HepG2 (cell line): ENCODE measurements at regions not wholly inside any gene's neighbourhood (a gene's known extent, or its start where the extent isn't known, plus 50 kb on each side); places are given as distances from the start of the nearest gene placed in this dataset.

Experiments
- ATAC-seq: fragments of 200-7000 bp; cut with Tn5 transposase; 3 replicates; pipeline ENCODE4 v1.9.1; 2020; ENCODE audit warnings: mild to moderate bottlenecking, moderate library complexity
- BruUV-seq: library from RNA; stranded (reverse); fragments of 400-500 nt; replicated peaks from 2 replicates; lab custom pipeline; 2021; lab: Mats Ljungman, UMichigan
- CTCF ChIA-PET: fragments of 300-600 bp; formaldehyde crosslinking; extraction: SDS; loops from one replicate; lab custom pipeline; 2021; ENCODE audit warnings: low total read pairs, inconsistent platforms, low intra/inter-chr PET ratio; lab: Yijun Ruan, JAX
- POLR2A ChIA-PET: fragments of 350-600 bp; sonication (Branson Sonifier 250); formaldehyde crosslinking; loops from one replicate; lab custom pipeline; 2020; ENCODE audit warnings: antibody characterized with exemption, inconsistent platforms; lab: Yijun Ruan, JAX
- DNase-seq: peaks from one replicate; pipeline ENCODE4 v3.0.0-alpha.2; 2015; ENCODE audit warnings: low spot score
- FAIRE-seq: peaks from 3 replicates; lab custom pipeline; 2011; peaks lifted over from hg19 to GRCh38; lab: Jason Lieb, UNC
- H2AFZ ChIP-seq: one replicate; pipeline ENCODE4 v1.6.1; 2011; ENCODE audit warnings: low read length, inconsistent platforms
- H3K27ac ChIP-seq: fragments of 300-600 bp; 3 replicates; pipeline ENCODE4 v1.8.0; 2011; ENCODE audit warnings: mixed run types, mild to moderate bottlenecking, mixed read lengths, low read length, inconsistent platforms; ENCODE audit not compliant: insufficient read depth; ENCODE audit errors: extremely low read length
- H3K27me3 ChIP-seq, 2 experiments: fragments of 200-600 bp in 1 of 2; 2 replicates in 1 of 2; 3 replicates in 1 of 2; pipeline versions ENCODE4 v1.6.0 to v1.8.0; 2011; ENCODE audit warnings: low read length in 2 of 2, mild to moderate bottlenecking in 2 of 2, moderate library complexity in 2 of 2, inconsistent platforms in 1 of 2; ENCODE audit not compliant: insufficient read depth in 2 of 2, control insufficient read depth in 1 of 2
- H3K36me3 ChIP-seq, 2 experiments: fragments of 200-600 bp in 1 of 2; replicated peaks in 1 of 2; 2 replicates in 1 of 2; 3 replicates in 1 of 2; pipeline versions ENCODE4 v1.5.1 to v1.8.0; 2011; ENCODE audit warnings: low read length in 2 of 2, inconsistent platforms in 1 of 2; ENCODE audit not compliant: insufficient read depth in 2 of 2, control insufficient read depth in 1 of 2
- H3K4me1 ChIP-seq: 2 replicates; pipeline ENCODE4 v1.5.1; 2012; ENCODE audit warnings: low read length, inconsistent platforms; ENCODE audit not compliant: insufficient read depth
- H3K4me2 ChIP-seq: 2 replicates; pipeline ENCODE4 v1.6.0; 2011; ENCODE audit warnings: low read depth, low read length, inconsistent platforms
- H3K4me3 ChIP-seq, 3 experiments: fragments of 200-600 bp in 1 of 3; sonication (generic), shearing (Covaris generic) in 1 of 3; replicated peaks in 1 of 3; 2 replicates each; pipeline ENCODE4 v1.5.1; 2011 to 2016; ENCODE audit warnings: low read length in 3 of 3, inconsistent platforms in 2 of 3, low read depth in 2 of 3, mild to moderate bottlenecking in 2 of 3, control low read depth in 1 of 3, mixed read lengths in 1 of 3; ENCODE audit not compliant: insufficient read depth in 1 of 3
- H3K79me2 ChIP-seq: one replicate; pipeline ENCODE4 v1.6.1; 2011; ENCODE audit warnings: low read length, inconsistent platforms; ENCODE audit not compliant: insufficient read depth
- H3K9ac ChIP-seq: 2 replicates; pipeline ENCODE4 v1.6.0; 2011; ENCODE audit warnings: mild to moderate bottlenecking, low read depth, low read length, inconsistent platforms; ENCODE audit not compliant: insufficient read depth
- H3K9me3 ChIP-seq: 2 replicates; pipeline ENCODE4 v1.5.1; 2012; ENCODE audit warnings: mild to moderate bottlenecking, low read length
- H4K20me1 ChIP-seq: 2 replicates; pipeline ENCODE4 v1.6.0; 2011; ENCODE audit warnings: inconsistent platforms, mild to moderate bottlenecking, low read length, moderate library complexity; ENCODE audit not compliant: insufficient read depth
- GABPA ChIP-seq, 2 experiments: IDR thresholded peaks; 2 replicates each; pipeline ENCODE4 v1.6.1; 2011 to 2016; ENCODE audit warnings: low read depth in 2 of 2, low read length in 1 of 2, missing biosample characterization in 1 of 2, missing genetic modification characterization in 1 of 2
- MIXL1 ChIP-seq: IDR thresholded peaks from 2 replicates; pipeline ENCODE4 v1.6.1; 2016
- NCOR1 ChIP-seq: fragments of 200-600 bp; sonication (generic); IDR thresholded peaks from 2 replicates; pipeline ENCODE4 v1.7.0; 2017; ENCODE audit warnings: antibody characterized with exemption, low read length, borderline replicate concordance
- PBX3 ChIP-seq: sonication (generic); formaldehyde crosslinking; IDR thresholded peaks from 2 replicates; pipeline ENCODE4 v1.8.1; 2023; ENCODE audit warnings: missing genetic modification reagents, inconsistent platforms, borderline replicate concordance
- PHF8 ChIP-seq: sonication (generic); formaldehyde crosslinking; IDR thresholded peaks from 2 replicates; pipeline ENCODE4 v1.5.0; 2020; ENCODE audit warnings: missing genetic modification reagents
- RAD21 ChIP-seq: fragments of 450-650 bp; formaldehyde crosslinking; IDR thresholded peaks from 2 replicates; pipeline ENCODE4 v1.5.0; 2020; ENCODE audit warnings: mild to moderate bottlenecking
- SMC3 ChIP-seq: IDR thresholded peaks from 2 replicates; pipeline ENCODE4 v1.6.1; 2011; ENCODE audit warnings: low read length, improper control_type of control experiment
- ZNF318 ChIP-seq: sonication (generic); formaldehyde crosslinking; IDR thresholded peaks from 2 replicates; pipeline ENCODE4 v1.4.0; 2020; ENCODE audit warnings: mild to moderate bottlenecking, missing genetic modification reagents
- ZNF432 ChIP-seq: sonication (generic); formaldehyde crosslinking; IDR thresholded peaks from 2 replicates; pipeline ENCODE4 v1.5.0; 2020; ENCODE audit warnings: missing genetic modification reagents, mild to moderate bottlenecking, borderline replicate concordance
- ZNF766 ChIP-seq: sonication (generic); formaldehyde crosslinking; IDR thresholded peaks from 2 replicates; pipeline ENCODE4 v1.5.0; 2020; ENCODE audit warnings: missing genetic modification reagents, borderline replicate concordance
- ZNF772 ChIP-seq: sonication (generic); formaldehyde crosslinking; IDR thresholded peaks from 2 replicates; pipeline ENCODE4 v1.5.0; 2020; ENCODE audit warnings: mild to moderate bottlenecking, missing genetic modification reagents
- WGBS: methylation state at CpG from one replicate; pipeline ENCODE4 v1.1.6; 2017; ENCODE audit warnings: low lambda C conversion rate; 5-methylcytosine and 5-hydroxymethylcytosine counted together
- in situ Hi-C: cut with HindIII; loops from 2 replicates; pipeline ENCODE4 v1.10.0; 2017; ENCODE audit warnings: low pct_unique_long_range_greater_than_20kb; ENCODE audit not compliant: extremely low pct_ligation_motif_present
- intact Hi-C: fragments of 100-400 bp; cut with micrococcal nuclease; formaldehyde crosslinking; loops from one replicate; pipeline ENCODE4 v1.10.0; 2022; ENCODE audit not compliant: unreplicated experiment
- TF ChIP-seq, protein P1 (sequence below): sonication (generic); formaldehyde crosslinking; IDR thresholded peaks from 2 replicates; pipeline ENCODE4 v1.5.0; 2020; ENCODE audit warnings: mild to moderate bottlenecking, missing genetic modification reagents, moderate library complexity

- intact Hi-C loops: loop anchor here (1.0 to 5.0 kb wide), 3 partner anchors 44 to 344 kb away; no protein-coding TSS in a partner anchor
- no peak for TF ChIP-seq NCOR1
- TF ChIP-seq ZNF766 (CRISPR knock-in tag): no peak
- no peak for TF ChIP-seq ZNF318 (CRISPR knock-in tag)
- TF ChIP-seq ZNF432 (CRISPR knock-in tag): no peak
- TF ChIP-seq PBX3 (CRISPR knock-in tag): no peak
- no peak for TF ChIP-seq PHF8
- TF ChIP-seq RAD21 (CRISPR knock-in tag): no peak
- peak; percentile 26; the same call in 1 of the 2 replicates for TF ChIP-seq SMC3
- TF ChIP-seq ZNF772 (CRISPR knock-in tag): no peak
- TF ChIP-seq MIXL1 (CRISPR knock-in tag): no peak
- TF ChIP-seq GABPA (IDR thresholded peaks at IDR 0.05; ENCODE audit: low read depth, low read length): no peak
- TF ChIP-seq GABPA (CRISPR knock-in tag; IDR thresholded peaks at IDR 0.05; ENCODE audit: low read depth): peak; percentile 53; the same call in 1 of the 2 replicates
- TF ChIP-seq, protein P1, sequence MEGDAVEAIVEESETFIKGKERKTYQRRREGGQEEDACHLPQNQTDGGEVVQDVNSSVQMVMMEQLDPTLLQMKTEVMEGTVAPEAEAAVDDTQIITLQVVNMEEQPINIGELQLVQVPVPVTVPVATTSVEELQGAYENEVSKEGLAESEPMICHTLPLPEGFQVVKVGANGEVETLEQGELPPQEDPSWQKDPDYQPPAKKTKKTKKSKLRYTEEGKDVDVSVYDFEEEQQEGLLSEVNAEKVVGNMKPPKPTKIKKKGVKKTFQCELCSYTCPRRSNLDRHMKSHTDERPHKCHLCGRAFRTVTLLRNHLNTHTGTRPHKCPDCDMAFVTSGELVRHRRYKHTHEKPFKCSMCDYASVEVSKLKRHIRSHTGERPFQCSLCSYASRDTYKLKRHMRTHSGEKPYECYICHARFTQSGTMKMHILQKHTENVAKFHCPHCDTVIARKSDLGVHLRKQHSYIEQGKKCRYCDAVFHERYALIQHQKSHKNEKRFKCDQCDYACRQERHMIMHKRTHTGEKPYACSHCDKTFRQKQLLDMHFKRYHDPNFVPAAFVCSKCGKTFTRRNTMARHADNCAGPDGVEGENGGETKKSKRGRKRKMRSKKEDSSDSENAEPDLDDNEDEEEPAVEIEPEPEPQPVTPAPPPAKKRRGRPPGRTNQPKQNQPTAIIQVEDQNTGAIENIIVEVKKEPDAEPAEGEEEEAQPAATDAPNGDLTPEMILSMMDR (CRISPR knock-in tag): peak; percentile 57
Measured at GRCh38 chr14:66403183-66403582, 83.0 kb upstream of the CCDC196 start.

More at GRCh38 chr14:66403183-66403582, 83.0 kb upstream of the CCDC196 start:
- BruUV-seq: no TSS peak
- POLR2A ChIA-PET: no interaction called here
- H3K27ac ChIP-seq: no peak overlapping the region
- FAIRE-seq (peak; percentile 81), DNase-seq (peak; percentile 40), ATAC-seq (peak; percentile 92)
- H3K79me2 ChIP-seq: no peaks in the 10 kb centered on the region
- H3K36me3 ChIP-seq: no peaks in the 10 kb centered on the region
- no peaks in the 10 kb centered on the region for H4K20me1 ChIP-seq
- no peak overlapping the region for H3K9ac ChIP-seq
- no peaks in the 10 kb centered on the region for H3K9me3 ChIP-seq
- CTCF ChIA-PET: interaction anchor here (2.4 kb wide), 1 partner anchor 44 kb away, joined by 17 read pairs; no protein-coding TSS in a partner anchor
- 4% methylated on average over 5 of the region's 5 CpGs for WGBS
- peaks cover 5% of the 10 kb centered on the region; the same call in 1 of the 2 replicates for H3K4me1 ChIP-seq
- H3K4me3 ChIP-seq: no peak overlapping the region
- no peaks in the 10 kb centered on the region; a peak in 1 of 5 replicates for H3K27me3 ChIP-seq
- no peak overlapping the region for H2AFZ ChIP-seq
- in situ Hi-C loops: no loop called here
- H3K4me2 ChIP-seq: peak overlapping the region; percentile 38; the same call in 1 of the 2 replicates
